Lung microvascular endothelial cell (primary cell): ENCODE measurements at regions not wholly inside any gene's neighbourhood (a gene's known extent, or its start where the extent isn't known, plus 50 kb on each side); places are given as distances from the start of the nearest gene placed in this dataset.
"Not testable (repeated sequence)": the region's sequence is repeated elsewhere in the genome, so short reads cannot be mapped to it uniquely, and the experiment has no call there.

Source experiments
- DNase-seq, 2 donors: peaks; one replicate each; pipeline versions ENCODE4 v3.0.0 to v3.0.0-alpha.2; 2010; ENCODE audit warnings: low read depth in 2 of 2

DNA sequence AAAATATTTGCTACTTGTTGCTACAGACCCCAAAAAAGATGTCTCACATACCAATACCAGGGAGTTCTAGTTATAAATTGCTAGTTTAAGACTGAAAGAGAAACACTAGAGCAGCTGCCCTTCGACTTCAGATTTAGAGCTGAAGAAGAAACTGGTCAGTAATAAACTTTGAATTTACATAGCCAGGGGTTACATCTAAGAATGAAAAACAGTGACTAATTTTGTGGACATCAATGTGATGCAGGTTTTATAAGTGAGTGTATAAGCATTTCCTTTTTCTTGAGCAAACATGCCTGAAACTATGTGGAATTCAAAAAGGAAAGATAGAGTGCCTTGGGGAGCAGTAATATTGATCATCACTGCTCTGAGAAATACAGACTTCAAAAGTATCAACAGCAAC lies 724.9 kb upstream of the MIR17HG start:
- DNase-seq, result no peak

- DNase-seq, result no peak
Observed at GRCh38 chr13:90623318-90624011, 724.0 kb upstream of the MIR17HG start.

DNA sequence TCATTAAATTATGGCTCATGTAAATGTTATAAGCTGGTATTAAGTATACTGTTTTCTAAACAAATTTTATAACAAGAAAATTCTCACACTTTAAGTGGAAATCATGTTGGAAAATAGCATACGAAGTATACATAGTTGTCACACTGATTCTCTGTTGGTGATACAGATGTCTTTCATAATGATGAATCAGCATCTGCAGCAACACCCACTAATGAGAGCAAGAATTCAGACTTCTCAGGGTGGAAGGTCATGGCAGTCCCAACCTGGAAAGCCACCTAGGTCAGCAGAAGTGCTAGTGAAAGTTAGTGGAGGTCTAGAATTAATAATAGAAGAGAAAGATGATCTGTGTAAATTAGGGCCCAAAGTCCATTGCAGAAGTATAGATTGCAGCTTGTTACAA lies 719.7 kb upstream of the MIR17HG start:
- DNase-seq, result no peak

GRCh38 chr13:90628471-90628870 lies 719.0 kb upstream of the MIR17HG start:
- DNase-seq, result no peak

DNA sequence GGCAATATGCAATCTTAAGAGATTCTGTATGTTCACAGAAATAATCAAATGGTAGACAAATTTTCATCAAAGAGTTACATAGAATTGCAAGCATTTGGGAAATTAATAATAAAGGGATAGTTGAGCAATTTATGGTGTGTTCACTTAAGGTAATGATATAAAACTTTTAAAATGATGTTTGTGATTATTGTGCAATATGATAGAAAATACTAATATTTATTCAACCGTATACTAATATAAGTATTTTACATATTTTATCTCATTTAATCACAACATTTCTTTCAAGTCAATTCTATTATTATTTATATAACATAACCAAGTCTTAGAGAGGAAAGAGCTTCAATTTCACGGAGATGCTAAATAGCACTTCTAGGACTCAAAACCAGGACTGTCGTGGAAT lies 716.8 kb upstream of the MIR17HG start:
- DNase-seq, result no peak

GRCh38 chr13:90632184-90632583 lies 715.3 kb upstream of the MIR17HG start:
- no peak for DNase-seq

GRCh38 chr13:90633849-90634248 lies 713.6 kb upstream of the MIR17HG start:
- no peak for DNase-seq

DNA sequence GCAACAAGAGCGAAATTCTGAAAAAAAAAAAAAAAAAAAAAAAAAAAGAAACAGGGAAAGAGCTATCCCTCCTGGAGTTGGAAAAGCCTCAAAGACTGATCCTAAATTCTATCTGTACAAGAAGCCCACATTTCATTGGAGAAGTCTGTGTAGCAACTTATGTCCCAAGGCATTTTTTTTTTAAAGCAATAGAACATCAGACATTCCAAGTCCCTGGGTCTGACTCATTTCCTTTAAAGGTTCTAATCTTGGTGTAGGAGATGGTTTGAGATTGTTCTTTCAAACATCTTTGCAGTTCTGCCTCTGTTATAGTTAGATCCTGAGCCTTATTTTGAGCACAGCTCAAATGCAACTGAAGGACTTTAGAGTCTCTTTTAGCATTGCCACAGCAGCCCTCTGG lies 706.5 kb upstream of the MIR17HG start:
- no peak for DNase-seq

DNA sequence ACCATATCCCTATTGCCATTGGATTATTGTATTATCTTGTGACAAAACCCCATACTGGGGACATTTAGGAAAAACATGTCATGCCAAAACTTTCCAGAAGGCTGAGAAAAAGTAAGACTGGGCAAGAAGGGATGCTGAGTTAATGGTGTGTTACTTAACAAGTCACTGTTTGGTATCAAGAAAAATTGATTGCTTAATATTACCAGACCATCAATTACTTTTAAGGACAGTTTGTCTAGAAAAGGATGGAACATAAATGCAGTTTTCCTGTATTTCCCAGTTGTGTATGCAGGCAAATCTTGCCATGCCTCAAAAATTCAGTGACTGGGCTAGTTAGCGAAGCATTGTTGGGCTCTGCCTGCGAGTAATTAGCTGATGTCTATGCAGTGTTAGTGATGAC lies 705.6 kb upstream of the MIR17HG start:
- no peak for DNase-seq

DNA sequence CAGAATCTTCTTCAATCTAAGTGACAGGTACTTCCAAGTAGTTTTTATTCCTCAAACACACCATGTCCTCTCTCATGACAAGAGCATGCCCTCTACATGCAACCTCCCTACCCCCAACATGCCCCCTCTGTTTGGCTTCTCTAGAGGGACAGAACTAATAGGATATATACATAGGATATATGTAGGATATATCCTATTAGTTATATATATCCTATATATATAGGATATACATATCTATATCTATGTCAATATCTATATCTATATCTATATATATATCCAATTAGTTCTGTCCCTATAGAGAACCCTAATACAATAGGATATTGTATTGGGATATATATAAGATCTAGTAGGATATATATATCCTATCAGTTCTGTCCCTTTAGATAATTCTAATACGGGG lies 701.9 kb upstream of the MIR17HG start:
- no peak for DNase-seq

DNA sequence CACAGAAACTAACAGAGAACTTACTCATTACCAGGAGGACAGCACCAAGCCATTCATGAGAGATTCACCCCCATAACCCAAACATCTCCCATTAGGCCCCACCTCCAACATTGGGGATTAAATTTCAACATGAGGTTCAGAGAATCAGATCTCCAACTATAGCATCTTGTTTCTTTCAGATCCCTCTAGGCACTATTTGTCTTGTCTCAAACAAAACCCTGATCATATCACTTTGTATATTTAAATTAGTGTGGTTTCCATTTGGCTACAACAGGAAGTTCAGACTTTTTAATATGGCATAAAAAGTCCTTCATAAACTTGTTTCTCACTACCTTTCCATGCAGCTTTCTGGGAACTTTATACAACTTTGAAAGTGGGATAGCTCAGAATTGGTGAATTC lies 699.0 kb upstream of the MIR17HG start:
- no peak for DNase-seq

DNA sequence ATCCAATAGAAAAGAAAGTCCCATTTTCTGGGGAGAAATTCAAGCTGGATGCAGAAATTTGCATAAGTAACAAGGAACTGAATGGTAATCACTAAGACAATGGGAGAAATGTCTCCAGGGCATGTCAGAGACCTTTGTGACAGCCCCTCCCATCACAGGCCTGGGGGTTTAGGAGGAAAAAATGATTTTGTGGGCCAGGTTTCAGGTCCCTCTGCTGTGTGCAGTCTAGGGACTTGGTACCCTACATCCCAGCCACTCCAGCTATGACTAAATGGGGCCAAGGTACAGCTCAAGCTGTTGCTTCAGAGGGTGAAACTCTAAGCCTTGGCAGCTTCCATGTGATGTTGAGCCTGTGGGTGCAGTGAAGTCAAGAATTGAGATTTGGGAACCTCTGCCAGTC lies 695.5 kb upstream of the MIR17HG start:
- DNase-seq, result no peak

GRCh38 chr13:90654970-90655369 lies 692.5 kb upstream of the MIR17HG start:
- DNase-seq, result no peak

DNA sequence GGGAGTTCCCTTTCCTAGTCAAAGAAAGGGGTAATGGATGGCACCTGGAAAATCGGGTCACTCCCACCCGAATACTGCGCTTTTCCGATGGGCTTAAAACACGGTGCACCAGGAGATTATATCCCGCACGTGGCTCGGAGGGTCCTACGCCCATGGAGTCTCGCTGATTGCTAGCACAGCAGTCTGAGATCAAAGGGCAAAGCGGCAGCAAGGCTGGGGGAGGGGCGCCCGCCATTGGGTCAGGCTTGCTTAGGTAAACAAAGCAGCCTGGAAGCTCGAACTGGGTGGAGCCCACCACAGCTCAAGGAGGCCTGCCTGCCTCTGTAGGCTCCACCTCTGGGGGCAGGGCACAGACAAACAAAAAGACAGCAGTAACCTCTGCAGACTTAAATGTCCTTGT lies 683.3 kb upstream of the MIR17HG start:
- DNase-seq, result not testable (repeated sequence)

- no peak for DNase-seq
Observed at GRCh38 chr13:90673746-90674145, 673.7 kb upstream of the MIR17HG start.

DNA sequence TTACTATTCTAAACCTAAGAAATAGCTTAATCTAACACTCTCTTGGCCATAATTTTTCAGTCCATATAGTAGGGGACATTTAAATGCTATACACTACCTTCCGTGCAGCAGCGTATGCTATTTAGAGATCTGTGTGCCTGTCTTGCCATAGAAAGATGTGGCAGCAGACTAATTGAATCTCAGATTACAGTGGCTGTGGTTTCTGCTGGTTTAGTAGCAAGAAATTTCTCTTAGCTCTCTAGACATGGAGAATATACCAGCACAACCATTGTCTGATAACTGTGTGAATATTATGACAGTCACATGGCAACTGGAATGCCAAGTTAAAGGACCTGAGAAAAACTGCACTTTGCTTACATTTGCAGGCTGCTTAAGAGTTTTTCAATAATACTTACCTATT lies 672.4 kb upstream of the MIR17HG start:
- no peak for DNase-seq

DNA sequence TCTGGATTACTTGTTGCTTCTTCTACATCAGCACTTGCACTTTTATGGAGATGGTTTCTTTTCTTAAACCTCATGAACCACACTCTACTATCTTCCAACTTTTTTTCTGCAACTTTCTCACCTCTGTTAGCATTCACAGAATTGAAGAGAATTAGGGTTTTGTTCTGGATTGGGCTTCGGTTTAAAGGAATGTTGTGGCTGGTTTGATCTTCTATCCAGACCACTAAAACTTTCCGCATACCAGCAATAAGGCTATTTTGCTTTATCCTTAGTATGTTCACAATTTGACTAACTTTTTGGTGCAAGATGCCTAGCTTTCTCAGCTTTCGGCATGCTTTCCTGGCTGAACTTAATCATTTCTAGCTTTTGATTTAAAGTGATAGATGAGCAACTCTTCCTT lies 666.7 kb upstream of the MIR17HG start:
- DNase-seq, result no peak

DNA sequence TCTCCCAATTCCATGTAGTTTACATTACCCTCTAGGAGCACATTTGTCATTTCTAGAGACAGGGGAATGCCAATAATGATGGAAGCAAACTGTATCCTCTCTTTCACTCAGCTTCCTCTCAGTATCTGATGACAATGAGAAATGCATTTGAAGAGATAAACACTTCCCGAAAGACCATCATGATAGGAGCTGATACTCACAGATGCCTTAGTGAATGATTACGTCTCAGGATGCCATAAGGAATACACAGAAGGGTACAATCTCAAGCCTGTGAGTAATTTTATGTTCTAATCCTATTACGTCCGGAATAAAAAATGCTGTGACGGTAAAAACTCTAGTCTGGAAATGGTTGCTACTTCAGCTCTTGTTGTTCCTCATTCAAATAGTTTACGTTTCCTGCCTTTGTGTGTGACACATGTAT lies 663.8 kb upstream of the MIR17HG start:
- DNase-seq, result peak in 1 of 2 donors; percentile 32

- peak in 1 of 2 donors; percentile 3 for DNase-seq
Observed at GRCh38 chr13:90686442-90686841, 661.0 kb upstream of the MIR17HG start.

DNA sequence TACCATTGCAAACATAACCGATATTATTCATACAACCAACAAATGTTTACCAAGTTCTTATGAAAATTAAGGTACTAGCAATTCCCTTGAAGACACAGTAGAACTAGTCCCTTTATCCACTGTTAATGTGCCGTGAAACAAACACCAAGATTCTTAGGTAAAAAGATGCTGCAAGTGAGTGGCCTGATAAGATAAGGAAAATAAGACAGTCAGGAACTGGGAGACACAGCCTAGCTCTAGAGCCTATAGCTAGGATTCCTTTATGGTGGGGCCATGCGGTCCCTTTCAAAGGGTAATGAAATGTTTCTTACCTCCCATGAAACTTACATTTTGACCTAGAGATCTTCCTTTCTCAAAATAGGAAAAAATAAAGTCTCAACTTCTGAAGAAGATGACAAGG lies 658.4 kb upstream of the MIR17HG start:
- DNase-seq, result no peak

GRCh38 chr13:90690458-90691080 lies 656.9 kb upstream of the MIR17HG start:
- DNase-seq, result no peak

- no peak for DNase-seq
Observed at GRCh38 chr13:90696254-90696653, 651.2 kb upstream of the MIR17HG start.

DNA sequence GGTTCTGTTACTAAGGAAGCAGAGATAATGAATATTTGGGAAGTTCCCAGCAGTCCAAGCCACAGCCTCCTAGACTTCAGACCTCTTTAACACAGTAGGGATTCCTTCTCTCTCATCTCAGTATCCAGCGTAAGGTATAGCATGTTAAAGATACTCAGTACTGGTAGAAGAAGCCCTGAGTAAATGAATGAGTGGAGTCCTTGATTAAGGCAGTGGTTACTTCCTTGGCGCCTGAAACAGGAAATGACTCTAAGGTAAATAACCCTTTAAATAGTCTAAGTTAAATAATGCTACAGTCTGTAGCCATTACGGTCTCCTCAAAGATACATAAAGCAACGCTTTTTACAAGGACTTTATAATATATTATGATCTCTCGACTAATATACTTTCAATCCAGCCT lies 650.8 kb upstream of the MIR17HG start:
- DNase-seq, result no peak

- DNase-seq, result no peak
Observed at GRCh38 chr13:90700340-90700739, 647.1 kb upstream of the MIR17HG start.
